Suprapubic skin (tissue), 4 donors: ENCODE measurements at regions not wholly inside any gene's neighbourhood (a gene's known extent, or its start where the extent isn't known, plus 50 kb on each side); places are given as distances from the start of the nearest gene placed in this dataset.

Source experiments
- DNase-seq, 2 donors: peaks; one replicate each; pipeline ENCODE4 v3.0.0-alpha.2; 2019; ENCODE audit warnings: low spot score in 2 of 2
- H3K27ac ChIP-seq: fragments of 200-600 bp; sonication (generic); one replicate; pipeline ENCODE4 v1.5.1; 2019
- H3K27me3 ChIP-seq: fragments of 200-600 bp; sonication (generic); one replicate; pipeline ENCODE4 v1.5.1; 2019
- H3K36me3 ChIP-seq: fragments of 200-600 bp; sonication (generic); one replicate; pipeline ENCODE4 v1.5.1; 2019
- H3K4me1 ChIP-seq: fragments of 200-600 bp; sonication (generic); one replicate; pipeline ENCODE4 v1.5.1; 2019
- H3K4me3 ChIP-seq: fragments of 200-600 bp; sonication (generic); one replicate; pipeline ENCODE4 v1.5.1; 2019; ENCODE audit warnings: mild to moderate bottlenecking
- H3K9me3 ChIP-seq: fragments of 200-600 bp; sonication (generic); one replicate; pipeline ENCODE4 v1.5.1; 2019
- EP300 ChIP-seq: sonication (generic); formaldehyde crosslinking; IDR thresholded peaks from one replicate; pipeline ENCODE4 v1.6.1; 2017; ENCODE audit warnings: antibody characterized with exemption
- POLR2A ChIP-seq, 2 donors: fragments of 450-650 bp; IDR thresholded peaks; one replicate each; pipeline ENCODE4 v1.6.1; 2017; ENCODE audit warnings: antibody characterized with exemption in 2 of 2, mild to moderate bottlenecking in 2 of 2, moderate library complexity in 2 of 2
- POLR2AphosphoS5 ChIP-seq, 3 donors: sonication (generic); formaldehyde crosslinking; IDR thresholded peaks; one replicate each; pipeline ENCODE4 v1.6.1; 2017; ENCODE audit warnings: antibody characterized with exemption in 3 of 3
- WGBS: methylation state at CpG from one replicate; pipeline ENCODE4 v1.1.5; 2018; 5-methylcytosine and 5-hydroxymethylcytosine counted together
- TF ChIP-seq, protein P1 (sequence below), 2 donors: fragments of 200-600 bp in 1 of 2; fragments of 450-650 bp in 1 of 2; sonication (generic) in 1 of 2; IDR thresholded peaks; one replicate each; pipeline ENCODE4 v1.5.1; 2016 to 2019; ENCODE audit warnings: antibody characterized with exemption in 2 of 2, mild to moderate bottlenecking in 1 of 2, moderate library complexity in 1 of 2

DNA sequence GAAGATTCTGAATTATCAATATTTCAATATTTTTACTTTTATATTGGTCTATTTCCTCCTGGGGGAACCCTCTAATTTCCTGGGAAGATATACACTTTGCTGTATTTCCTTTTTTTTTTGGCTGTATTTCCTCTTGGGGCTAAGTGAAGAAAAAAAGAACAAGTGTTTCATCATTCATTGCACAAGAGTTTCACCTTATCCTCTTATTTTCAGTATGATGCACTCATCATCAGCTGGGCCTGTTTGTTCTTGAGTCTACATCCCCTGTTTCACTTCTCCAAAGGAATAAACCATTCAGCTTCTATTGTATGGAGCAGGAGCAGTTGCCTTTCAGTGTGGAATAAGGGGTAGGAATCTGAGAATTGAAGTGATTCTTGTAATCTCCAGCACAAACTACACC lies 210.8 kb downstream of the FAM170A start:
- Histone ChIP-seq H3K36me3 (no peaks in the 10 kb centered on the region), H3K27me3 (no peaks in the 10 kb centered on the region), H3K4me3 (no peak overlapping the region), H3K9me3 (no peaks in the 10 kb centered on the region), H3K27ac (no peak overlapping the region), H3K4me1 (no peaks in the 10 kb centered on the region)
- TF ChIP-seq POLR2A (IDR thresholded peaks at IDR 0.05) (no peak), EP300 (no peak), POLR2AphosphoS5 (IDR thresholded peaks at IDR 0.05) (no peak)
- TF ChIP-seq, protein P1, sequence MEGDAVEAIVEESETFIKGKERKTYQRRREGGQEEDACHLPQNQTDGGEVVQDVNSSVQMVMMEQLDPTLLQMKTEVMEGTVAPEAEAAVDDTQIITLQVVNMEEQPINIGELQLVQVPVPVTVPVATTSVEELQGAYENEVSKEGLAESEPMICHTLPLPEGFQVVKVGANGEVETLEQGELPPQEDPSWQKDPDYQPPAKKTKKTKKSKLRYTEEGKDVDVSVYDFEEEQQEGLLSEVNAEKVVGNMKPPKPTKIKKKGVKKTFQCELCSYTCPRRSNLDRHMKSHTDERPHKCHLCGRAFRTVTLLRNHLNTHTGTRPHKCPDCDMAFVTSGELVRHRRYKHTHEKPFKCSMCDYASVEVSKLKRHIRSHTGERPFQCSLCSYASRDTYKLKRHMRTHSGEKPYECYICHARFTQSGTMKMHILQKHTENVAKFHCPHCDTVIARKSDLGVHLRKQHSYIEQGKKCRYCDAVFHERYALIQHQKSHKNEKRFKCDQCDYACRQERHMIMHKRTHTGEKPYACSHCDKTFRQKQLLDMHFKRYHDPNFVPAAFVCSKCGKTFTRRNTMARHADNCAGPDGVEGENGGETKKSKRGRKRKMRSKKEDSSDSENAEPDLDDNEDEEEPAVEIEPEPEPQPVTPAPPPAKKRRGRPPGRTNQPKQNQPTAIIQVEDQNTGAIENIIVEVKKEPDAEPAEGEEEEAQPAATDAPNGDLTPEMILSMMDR (IDR thresholded peaks at IDR 0.05), result no peak
- no peak for DNase-seq

DNA sequence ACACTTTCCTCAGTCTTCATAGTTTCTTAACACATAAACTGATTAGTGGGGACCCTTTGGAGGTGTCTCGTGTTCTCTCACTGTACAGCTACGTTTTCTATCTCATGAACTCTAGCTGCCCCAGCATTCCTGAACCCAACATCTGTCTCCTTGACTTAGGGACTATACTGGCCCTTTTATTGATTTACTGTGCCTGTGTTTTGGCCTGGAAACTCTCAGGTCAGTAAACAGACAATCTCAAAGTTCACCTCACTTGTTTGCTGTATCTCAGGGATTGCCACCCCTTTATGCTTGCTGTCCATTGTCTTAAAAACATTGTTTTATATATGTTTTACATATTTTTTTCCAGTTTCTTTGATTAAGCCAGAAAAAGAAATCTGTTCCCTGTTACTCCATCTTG lies 222.8 kb downstream of the FAM170A start:
- H3K4me3 ChIP-seq, result no peak overlapping the region
- no peak for DNase-seq
- H3K4me1 ChIP-seq, result no peaks in the 10 kb centered on the region
- H3K36me3 ChIP-seq, result no peaks in the 10 kb centered on the region
- H3K27me3 ChIP-seq, result no peaks in the 10 kb centered on the region
- no peaks in the 10 kb centered on the region for H3K9me3 ChIP-seq
- H3K27ac ChIP-seq, result no peak overlapping the region
- TF ChIP-seq POLR2AphosphoS5 (IDR thresholded peaks at IDR 0.05) (no peak), EP300 (no peak), POLR2A (IDR thresholded peaks at IDR 0.05) (no peak)
- TF ChIP-seq, protein P1 (IDR thresholded peaks at IDR 0.05), result no peak
- WGBS, result 23% methylated on average over 2 of the region's 2 CpGs

DNA sequence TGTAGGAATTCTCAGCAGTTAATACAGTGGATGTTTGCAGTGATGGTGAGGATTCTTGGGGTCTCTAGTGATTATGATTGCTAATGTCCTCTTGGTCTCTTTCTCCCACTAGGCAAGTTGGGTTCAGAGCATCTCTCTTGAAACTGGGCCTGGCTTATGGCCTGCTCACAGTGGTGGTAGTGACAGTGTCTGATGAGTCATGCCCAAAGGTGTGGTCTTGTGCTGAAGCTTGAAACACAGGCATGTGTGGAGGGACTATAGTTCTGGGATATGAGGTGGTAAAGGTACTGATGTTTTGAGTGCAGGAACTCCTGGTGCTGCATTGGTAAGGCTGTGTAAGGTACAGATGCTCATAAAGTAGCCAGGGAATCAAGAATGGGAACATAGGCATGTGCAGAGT lies 231.1 kb downstream of the FAM170A start:
- Histone ChIP-seq H3K36me3 (no peaks in the 10 kb centered on the region), H3K4me3 (no peak overlapping the region), H3K4me1 (no peaks in the 10 kb centered on the region), H3K9me3 (peaks cover 4% of the 10 kb centered on the region), H3K27me3 (no peaks in the 10 kb centered on the region), H3K27ac (no peak overlapping the region)
- no peak for DNase-seq
- TF ChIP-seq POLR2A (IDR thresholded peaks at IDR 0.05), result no peak
- no peak for TF ChIP-seq POLR2AphosphoS5 (IDR thresholded peaks at IDR 0.05)
- TF ChIP-seq EP300, result no peak
- TF ChIP-seq, protein P1 (IDR thresholded peaks at IDR 0.05), result no peak

DNA sequence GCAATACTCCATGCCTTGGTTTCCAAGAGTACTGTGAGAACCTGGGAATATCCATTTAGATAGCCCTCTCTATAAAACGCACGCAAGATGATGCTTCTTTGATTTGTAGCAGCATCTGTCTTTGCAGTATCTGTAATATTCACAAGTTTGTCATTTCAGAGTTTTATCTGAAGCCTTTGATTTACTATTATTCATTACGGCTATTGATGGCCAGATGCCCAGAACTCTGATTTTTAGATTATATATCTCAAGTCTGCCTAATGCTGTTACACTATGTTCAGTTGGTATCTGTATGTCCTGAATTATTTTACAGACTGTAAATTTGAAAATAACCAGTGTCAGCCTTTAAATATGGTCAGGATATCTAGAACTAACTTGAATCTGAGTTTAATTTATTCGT lies 233.3 kb downstream of the FAM170A start:
- 72% methylated on average over 4 of the region's 4 CpGs for WGBS
- Histone ChIP-seq H3K9me3 (peaks cover 4% of the 10 kb centered on the region), H3K36me3 (no peaks in the 10 kb centered on the region), H3K27ac (no peak overlapping the region), H3K27me3 (no peaks in the 10 kb centered on the region), H3K4me1 (no peaks in the 10 kb centered on the region), H3K4me3 (no peak overlapping the region)
- DNase-seq, result no peak
- TF ChIP-seq EP300 (no peak), POLR2AphosphoS5 (IDR thresholded peaks at IDR 0.05) (no peak), POLR2A (IDR thresholded peaks at IDR 0.05) (no peak)
- TF ChIP-seq, protein P1 (IDR thresholded peaks at IDR 0.05), result no peak

DNA sequence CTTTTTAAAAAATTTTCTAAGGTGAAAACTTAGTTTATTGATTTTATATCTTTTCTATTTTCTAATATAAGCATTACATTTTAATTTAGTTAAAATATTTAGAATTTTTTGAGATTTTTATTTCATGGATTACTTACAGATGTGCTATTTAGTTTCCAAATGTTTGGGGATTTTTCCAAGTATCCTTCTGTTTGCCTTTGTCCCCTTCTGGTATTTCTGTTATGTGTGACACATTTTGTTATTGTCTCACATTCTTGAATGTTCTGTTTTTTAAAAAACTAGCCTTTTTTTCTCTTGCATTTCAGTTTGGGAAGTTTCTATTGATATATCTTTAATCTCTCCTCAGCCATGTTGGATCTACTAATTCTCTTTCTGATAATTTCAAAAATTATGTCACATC lies 234.9 kb downstream of the FAM170A start:
- Histone ChIP-seq H3K4me3 (no peak overlapping the region), H3K4me1 (no peaks in the 10 kb centered on the region), H3K36me3 (no peaks in the 10 kb centered on the region), H3K9me3 (peaks cover 4% of the 10 kb centered on the region), H3K27ac (peak overlapping the region; percentile 5), H3K27me3 (no peaks in the 10 kb centered on the region)
- TF ChIP-seq, protein P1 (IDR thresholded peaks at IDR 0.05), result no peak
- TF ChIP-seq POLR2AphosphoS5 (IDR thresholded peaks at IDR 0.05) (no peak), EP300 (no peak), POLR2A (IDR thresholded peaks at IDR 0.05) (no peak)
- no peak for DNase-seq
